GM23248 (cell line): ENCODE measurements at regions not wholly inside any gene's neighbourhood (a gene's known extent, or its start where the extent isn't known, plus 50 kb on each side); places are given as distances from the start of the nearest gene placed in this dataset.

ENCODE experiments used
- DNase-seq: peaks from one replicate; pipeline ENCODE4 v3.0.0-alpha.2; 2015
- H2AFZ ChIP-seq: fragments of 200-600 bp; sonication (generic); 2 replicates; pipeline ENCODE4 v1.6.1; 2016; ENCODE audit warnings: antibody characterized with exemption
- H3F3A ChIP-seq: fragments of 200-600 bp; sonication (generic); 2 replicates; pipeline ENCODE4 v1.6.1; 2016; ENCODE audit warnings: mild to moderate bottlenecking, antibody characterized with exemption, mixed run types; ENCODE audit not compliant: insufficient read depth
- H3K27ac ChIP-seq: fragments of 200-600 bp; sonication (generic); 2 replicates; pipeline ENCODE4 v1.5.1; 2016; ENCODE audit warnings: mild to moderate bottlenecking
- H3K27me3 ChIP-seq: fragments of 200-600 bp; sonication (generic); replicated peaks from 2 replicates; pipeline ENCODE4 v1.6.1; 2016; ENCODE audit warnings: mild to moderate bottlenecking; ENCODE audit not compliant: insufficient read depth
- H3K36me3 ChIP-seq: fragments of 200-600 bp; sonication (generic); 2 replicates; pipeline ENCODE4 v1.6.1; 2016; ENCODE audit warnings: low read depth, mild to moderate bottlenecking
- H3K4me1 ChIP-seq: fragments of 200-600 bp; sonication (generic); 2 replicates; pipeline ENCODE4 v1.6.1; 2016; ENCODE audit warnings: mild to moderate bottlenecking; ENCODE audit not compliant: insufficient read depth
- H3K4me2 ChIP-seq: fragments of 200-600 bp; sonication (generic); one replicate; pipeline ENCODE4 v1.6.1; 2016; ENCODE audit warnings: mild to moderate bottlenecking; ENCODE audit not compliant: unreplicated experiment
- H3K4me3 ChIP-seq: fragments of 200-600 bp; sonication (generic); 2 replicates; pipeline ENCODE4 v1.5.1; 2016; ENCODE audit warnings: mild to moderate bottlenecking
- H3K79me2 ChIP-seq: fragments of 200-600 bp; sonication (generic); 2 replicates; pipeline ENCODE4 v1.6.1; 2016; ENCODE audit warnings: mild to moderate bottlenecking; ENCODE audit not compliant: insufficient read depth
- H3K9ac ChIP-seq: fragments of 200-600 bp; sonication (generic); 2 replicates; pipeline ENCODE4 v1.6.1; 2016; ENCODE audit warnings: mild to moderate bottlenecking
- H3K9me2 ChIP-seq: fragments of 200-600 bp; sonication (generic); 2 replicates; pipeline ENCODE4 v1.6.1; 2016; ENCODE audit warnings: mixed run types, mild to moderate bottlenecking, moderate library complexity; ENCODE audit not compliant: insufficient read depth
- H3K9me3 ChIP-seq: fragments of 200-600 bp; sonication (generic); one replicate; pipeline ENCODE4 v1.6.1; 2017; ENCODE audit warnings: low read depth
- H4K20me1 ChIP-seq: fragments of 200-600 bp; sonication (generic); 2 replicates; pipeline ENCODE4 v1.6.0; 2016; ENCODE audit not compliant: insufficient read depth
- EZH2 ChIP-seq: fragments of 200-600 bp; sonication (generic); IDR thresholded peaks from 2 replicates; pipeline ENCODE4 v1.6.1; 2018; ENCODE audit warnings: antibody characterized with exemption, mild to moderate bottlenecking; ENCODE audit not compliant: insufficient read depth, poor library complexity, severe bottlenecking
- EZH2phosphoT487 ChIP-seq: fragments of 200-600 bp; sonication (generic); IDR thresholded peaks from 2 replicates; pipeline ENCODE4 v1.6.1; 2018; ENCODE audit warnings: antibody characterized with exemption, moderate library complexity, mild to moderate bottlenecking, low read depth; ENCODE audit not compliant: insufficient read depth
- WGBS, 2 experiments: methylation state at CpG; one replicate each; pipeline ENCODE4 v1.1.6; 2015 to 2017; ENCODE audit warnings: low lambda C conversion rate in 2 of 2, low coverage in 1 of 2; ENCODE audit errors: missing lambda C conversion rate in 2 of 2; 5-methylcytosine and 5-hydroxymethylcytosine counted together
- in situ Hi-C: fragments of 300-500 bp; cut with MboI; formaldehyde crosslinking; loops from 2 replicates; pipeline ENCODE4 v1.15.0; 2020

DNA sequence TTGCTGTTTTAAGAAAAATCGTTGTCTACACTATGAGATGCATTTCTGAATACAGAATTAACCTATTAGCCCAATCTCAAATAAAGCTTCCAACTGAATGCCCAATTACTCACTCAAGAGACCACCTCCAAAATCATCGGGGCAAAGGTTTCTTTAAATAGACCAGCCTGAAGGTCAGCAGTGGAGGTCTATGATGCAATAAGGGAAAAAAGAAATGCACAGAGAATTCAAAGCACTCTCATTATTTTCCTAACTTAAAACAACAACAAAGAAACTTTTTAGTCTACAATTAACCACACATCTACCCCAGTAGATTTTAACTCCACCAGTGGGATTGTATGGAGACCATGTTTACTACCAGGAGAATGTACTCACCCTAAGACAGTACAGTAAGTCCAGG, 657.7 kb upstream of the CCDC54 start:
- peak overlapping the region; percentile 5 for H3K4me2 ChIP-seq
- no peak for DNase-seq
- no peaks in the 10 kb centered on the region for H3K27me3 ChIP-seq
- H3F3A ChIP-seq: no peaks in the 10 kb centered on the region
- in situ Hi-C loops: no loop called here
- no peak overlapping the region for H3K4me3 ChIP-seq
- H3K9ac ChIP-seq: no peak overlapping the region
- no peak overlapping the region for H3K27ac ChIP-seq
- no peaks in the 10 kb centered on the region for H3K9me3 ChIP-seq
- H3K4me1 ChIP-seq: peaks cover 9% of the 10 kb centered on the region
- H4K20me1 ChIP-seq: no peaks in the 10 kb centered on the region
- no peaks in the 10 kb centered on the region for H3K9me2 ChIP-seq
- H3K36me3 ChIP-seq: no peaks in the 10 kb centered on the region
- no peak for TF ChIP-seq EZH2
- TF ChIP-seq EZH2phosphoT487: no peak
- peak overlapping the region; percentile 86 for H2AFZ ChIP-seq
- no peaks in the 10 kb centered on the region for H3K79me2 ChIP-seq
- 11 to 18% methylated on average over 2 of the region's 2 CpGs for WGBS, 2 experiments

DNA sequence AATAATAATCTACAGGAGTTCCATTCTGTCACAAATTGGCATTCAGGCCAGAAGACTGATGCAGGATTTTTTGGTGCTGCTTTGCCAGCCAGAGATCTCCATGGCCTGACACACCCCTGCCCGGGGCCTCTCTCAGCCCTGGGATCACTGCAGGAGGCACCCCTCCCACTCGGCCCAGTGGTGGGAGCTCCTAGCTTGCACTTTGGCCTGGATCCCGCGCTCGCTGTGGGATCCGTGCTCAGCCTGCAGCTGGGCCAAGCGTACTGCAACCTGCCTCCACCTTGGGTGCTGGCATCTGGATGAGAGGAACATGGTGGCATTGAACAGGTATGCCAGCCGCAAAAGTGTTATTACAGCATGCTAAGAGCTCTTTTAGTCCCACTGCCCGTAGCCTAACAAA, 656.7 kb upstream of the CCDC54 start:
- Histone ChIP-seq H3K9me2 (no peaks in the 10 kb centered on the region), H3K79me2 (no peaks in the 10 kb centered on the region), H3K4me3 (no peak overlapping the region), H3K27ac (no peak overlapping the region), H3K4me1 (peaks cover 9% of the 10 kb centered on the region), H3K36me3 (no peaks in the 10 kb centered on the region), H3K9me3 (no peaks in the 10 kb centered on the region), H3K4me2 (no peak overlapping the region), H2AFZ (0 out of 2 replicates have a peak overlapping the region, but pooled peaks have one; percentile 86), H3K27me3 (no peaks in the 10 kb centered on the region), H3F3A (no peaks in the 10 kb centered on the region), H3K9ac (no peak overlapping the region), H4K20me1 (no peaks in the 10 kb centered on the region)
- WGBS, 2 experiments: 91 to 94% methylated on average over 8 to 9 of the region's 9 CpGs
- TF ChIP-seq EZH2 (no peak), EZH2phosphoT487 (no peak)
- DNase-seq: no peak
- in situ Hi-C loops: no loop called here

DNA sequence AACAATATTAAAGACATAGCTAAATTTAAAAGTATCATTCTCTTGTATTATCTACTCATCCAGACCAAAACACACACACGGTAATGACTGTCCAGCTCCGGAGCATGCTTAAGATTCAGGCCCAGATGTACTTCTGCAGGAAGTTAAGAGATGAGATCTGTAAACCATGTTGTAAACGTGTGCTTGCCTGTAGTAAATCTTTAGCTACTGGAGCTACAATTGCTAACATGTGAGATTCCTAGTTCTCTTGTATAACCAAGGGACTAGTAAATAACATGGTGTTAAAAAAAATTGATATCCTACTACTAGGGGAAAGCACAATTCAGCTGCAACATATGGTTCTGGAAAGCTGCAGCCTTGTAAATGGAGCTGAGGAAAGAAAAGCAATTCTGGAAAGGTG, 651.7 kb upstream of the CCDC54 start:
- Histone ChIP-seq H2AFZ (peak overlapping the region; percentile 15; the same call in 1 of the 2 replicates), H3K79me2 (no peaks in the 10 kb centered on the region), H3K27ac (no peak overlapping the region), H4K20me1 (no peaks in the 10 kb centered on the region), H3K27me3 (no peaks in the 10 kb centered on the region), H3K9ac (no peak overlapping the region), H3K4me1 (peaks cover 46% of the 10 kb centered on the region), H3K36me3 (no peaks in the 10 kb centered on the region), H3K9me2 (no peaks in the 10 kb centered on the region), H3K9me3 (no peaks in the 10 kb centered on the region), H3K4me3 (no peak overlapping the region), H3F3A (peaks cover 33% of the 10 kb centered on the region), H3K4me2 (no peak overlapping the region)
- peak; percentile 11 for DNase-seq
- in situ Hi-C loops: no loop called here
- WGBS, 2 experiments: 51 to 58% methylated on average over 3 of the region's 3 CpGs
- TF ChIP-seq EZH2phosphoT487 (no peak), EZH2 (no peak)

DNA sequence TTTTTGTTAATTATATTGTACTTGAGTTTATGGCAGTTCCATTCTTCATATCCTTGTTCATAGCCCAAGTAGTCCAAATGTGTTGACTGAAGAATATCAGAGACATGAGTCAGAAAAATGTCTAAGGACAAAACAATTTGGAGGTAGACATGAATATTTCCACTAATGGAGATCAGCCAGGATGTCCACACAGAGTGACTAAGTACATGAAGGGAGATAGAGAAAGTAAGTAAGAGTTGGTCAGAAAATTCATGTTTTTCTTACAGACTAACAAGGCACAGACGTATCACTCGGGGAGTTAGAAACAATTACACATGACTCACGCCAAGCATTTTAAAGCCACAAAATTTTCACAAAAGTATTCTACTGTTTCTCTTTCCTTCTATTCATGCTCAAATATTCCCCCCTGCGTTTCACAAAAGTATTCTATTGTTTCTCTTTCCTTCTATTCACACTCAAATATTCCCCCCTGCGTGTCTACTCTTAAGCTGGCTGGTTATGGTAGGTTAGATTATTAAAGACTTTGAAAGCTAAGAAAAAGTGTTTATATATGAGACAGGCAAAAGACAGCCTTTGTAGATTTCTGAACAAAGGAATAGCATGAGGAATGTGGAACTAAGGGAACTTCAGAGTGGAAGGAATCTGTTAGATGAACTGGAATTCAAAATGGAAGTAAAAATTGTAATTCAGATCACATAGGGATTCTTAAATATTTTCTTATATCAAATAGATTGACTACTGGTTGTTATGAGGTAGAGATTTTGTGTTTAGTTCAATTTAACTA, 648.7 kb upstream of the CCDC54 start:
- in situ Hi-C loops: no loop called here
- H3K4me1 ChIP-seq: peaks cover 50% of the 10 kb centered on the region
- H3K79me2 ChIP-seq: no peaks in the 10 kb centered on the region
- WGBS, 2 experiments: 1 to 2% methylated on average over 5 of the region's 5 CpGs
- H3K9me3 ChIP-seq: no peaks in the 10 kb centered on the region
- H3K27ac ChIP-seq: peak overlapping the region; percentile 93
- TF ChIP-seq EZH2phosphoT487 (no peak), EZH2 (no peak)
- no peaks in the 10 kb centered on the region for H4K20me1 ChIP-seq
- DNase-seq: peak; percentile 97
- H3K4me3 ChIP-seq: peak overlapping the region; percentile 62
- no peaks in the 10 kb centered on the region for H3K36me3 ChIP-seq
- H2AFZ ChIP-seq: peak overlapping the region; percentile 59
- H3K4me2 ChIP-seq: peak overlapping the region; percentile 92
- H3K9ac ChIP-seq: peak overlapping the region; percentile 73
- H3K27me3 ChIP-seq: no peaks in the 10 kb centered on the region
- H3K9me2 ChIP-seq: no peaks in the 10 kb centered on the region
- H3F3A ChIP-seq: peaks cover 37% of the 10 kb centered on the region
